Stimulated activated CD4-positive, alpha-beta T cell treated with anti-CD3 and anti-CD28 coated beads, Interleukin-15, amount 100 ng/mL, for 48 hours (primary cell): ENCODE measurements at regions not wholly inside any gene's neighbourhood (a gene's known extent, or its start where the extent isn't known, plus 50 kb on each side); places are given as distances from the start of the nearest gene placed in this dataset.

Source experiments
- DNase-seq, 2 donors: peaks; one replicate each; pipeline ENCODE4 v3.0.0-alpha.2; 2020; ENCODE audit warnings: low read depth in 2 of 2

DNA sequence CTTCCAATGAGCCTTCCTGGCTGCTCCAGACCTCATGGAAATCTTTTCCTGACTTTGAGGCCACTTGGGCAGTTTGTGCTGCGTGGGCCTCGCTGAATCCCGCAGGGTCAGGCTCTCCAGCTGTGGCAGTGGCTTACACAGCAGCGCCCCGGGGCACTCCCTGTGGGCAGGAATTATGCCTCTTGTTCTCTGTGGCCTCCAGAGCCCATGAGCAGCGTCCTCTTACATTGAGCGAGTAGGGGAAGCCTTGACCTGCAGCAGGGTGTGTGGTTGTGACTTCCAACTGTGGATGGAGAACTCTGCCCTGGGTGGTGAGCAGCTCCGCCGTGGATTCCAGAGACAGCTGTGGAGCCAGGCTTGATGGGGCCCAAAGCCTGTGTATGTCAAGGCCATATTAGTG lies 180.8 kb downstream of the GLI2 start:
- DNase-seq = no peak

DNA sequence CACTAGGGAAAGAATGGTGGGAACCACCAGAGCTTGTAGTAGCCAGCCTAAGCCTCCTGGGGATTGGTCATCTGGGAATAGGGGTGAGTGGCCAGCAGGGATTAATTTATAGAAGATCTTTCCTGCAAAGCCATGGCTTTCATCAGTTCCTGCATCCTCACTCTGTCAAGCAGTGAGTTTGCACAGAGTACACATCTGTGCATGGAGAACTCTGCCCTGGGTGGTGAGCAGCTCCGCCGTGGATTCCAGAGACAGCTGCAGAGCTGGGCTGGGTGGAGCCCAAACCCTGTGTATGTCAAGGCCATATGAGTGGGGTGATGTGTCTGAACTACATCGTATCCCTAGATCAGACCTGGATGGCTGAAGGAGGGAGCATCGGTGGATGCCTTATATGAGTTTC lies 182.2 kb downstream of the GLI2 start:
- no peak for DNase-seq

DNA sequence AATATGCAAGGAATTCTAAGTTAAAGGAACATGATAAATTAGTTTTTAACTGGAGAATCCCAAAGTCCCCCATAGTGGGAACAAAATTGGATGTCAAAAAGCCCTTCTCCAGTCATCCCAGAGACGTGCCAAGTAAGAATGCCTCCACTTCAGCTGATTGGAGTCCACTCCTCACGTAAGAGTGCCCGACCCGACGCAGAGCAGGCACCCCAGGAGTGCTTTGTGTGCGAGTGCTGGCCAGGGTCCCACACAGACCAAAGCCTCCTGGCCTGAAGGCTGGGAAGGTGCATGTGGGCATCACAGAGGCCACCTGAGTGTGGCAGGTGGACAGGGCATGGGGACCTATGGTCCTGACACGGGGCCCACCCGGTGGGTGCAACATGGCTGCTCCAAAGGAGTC lies 183.5 kb downstream of the GLI2 start:
- no peak for DNase-seq

DNA sequence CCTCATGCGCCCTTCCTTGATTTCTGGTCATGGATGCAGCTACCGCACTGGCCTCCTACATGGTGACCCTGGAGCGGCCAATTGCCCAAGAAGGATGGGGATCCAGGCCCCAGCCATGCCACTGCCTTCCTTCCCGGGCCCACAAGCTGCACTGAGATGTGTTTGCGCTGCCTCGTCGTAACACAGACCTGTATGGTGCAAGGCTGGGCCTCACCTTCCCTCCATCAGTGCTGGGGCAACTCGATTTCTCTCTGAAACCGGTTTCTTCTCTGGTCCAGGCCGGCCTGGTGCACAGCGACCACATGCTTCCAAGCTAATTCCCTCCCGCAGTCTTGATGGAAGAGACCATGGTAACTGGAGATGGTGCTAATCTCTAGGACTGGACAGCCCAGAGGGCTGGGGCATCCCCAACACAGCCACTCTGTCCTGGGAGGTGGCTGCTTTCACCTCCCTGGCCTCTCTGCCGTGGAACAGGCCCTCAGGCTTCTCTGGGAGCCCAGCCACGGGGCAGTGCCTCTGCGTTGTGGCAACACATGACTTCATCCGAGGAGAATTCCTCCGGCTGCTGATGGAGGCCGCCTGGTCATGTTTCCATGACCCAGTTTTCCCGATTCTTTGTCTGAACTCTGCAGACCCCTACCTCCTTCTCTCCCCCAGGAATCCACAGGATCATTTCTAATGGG lies 184.2 kb downstream of the GLI2 start:
- no peak for DNase-seq

DNA sequence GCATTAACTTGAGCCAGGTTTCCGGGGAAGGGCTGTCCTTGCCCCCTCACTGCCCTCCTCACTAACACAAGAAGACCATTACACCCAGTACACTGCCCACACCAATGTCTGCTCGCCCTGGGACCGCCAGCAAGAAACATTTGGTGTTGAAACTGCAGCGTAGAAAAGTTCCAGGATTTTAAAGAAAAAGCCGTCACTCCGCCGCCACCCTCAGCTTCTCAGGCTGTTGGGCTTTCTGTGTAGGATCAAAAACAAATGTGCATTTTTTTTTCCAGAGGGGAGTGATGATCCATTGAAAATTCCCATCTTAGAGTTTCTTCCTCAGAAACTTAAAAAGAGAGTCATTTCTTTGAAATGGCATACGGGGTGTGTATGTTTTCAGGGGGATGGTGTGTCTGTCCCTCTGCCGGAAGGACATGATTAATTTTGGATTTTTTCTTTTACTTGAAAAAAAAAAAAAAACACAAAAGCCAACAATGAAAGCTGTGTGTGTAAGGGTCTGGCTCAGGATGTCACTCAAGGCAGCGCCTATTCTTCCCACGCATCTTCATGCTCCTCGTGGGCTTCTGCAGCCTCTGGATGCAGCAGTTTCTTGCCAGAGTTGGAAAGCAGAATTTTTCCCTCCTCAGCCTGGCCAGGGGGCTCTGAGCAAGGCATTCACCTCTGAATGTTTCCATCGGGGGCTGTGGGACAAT lies 184.9 kb downstream of the GLI2 start:
- no peak for DNase-seq

DNA sequence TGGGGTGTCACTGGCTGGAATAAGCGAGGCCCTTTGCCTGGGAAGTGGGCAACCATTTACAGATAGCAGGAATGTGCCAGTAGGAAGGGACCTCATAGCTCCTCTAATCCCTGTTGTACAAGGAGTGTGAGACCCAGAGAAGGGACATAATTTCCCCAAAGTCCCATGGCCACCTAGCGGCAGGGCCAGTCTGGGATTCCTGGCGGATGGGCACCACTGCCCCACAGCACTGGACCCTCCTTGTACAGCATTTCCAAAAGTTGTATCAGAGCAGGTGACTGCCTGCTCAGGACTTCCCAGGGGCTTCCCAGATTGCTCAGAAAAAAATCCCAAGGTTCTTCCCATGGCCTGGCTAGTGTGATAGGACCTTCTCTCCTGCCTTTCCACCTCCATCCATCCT lies 185.8 kb downstream of the GLI2 start:
- DNase-seq = no peak

DNA sequence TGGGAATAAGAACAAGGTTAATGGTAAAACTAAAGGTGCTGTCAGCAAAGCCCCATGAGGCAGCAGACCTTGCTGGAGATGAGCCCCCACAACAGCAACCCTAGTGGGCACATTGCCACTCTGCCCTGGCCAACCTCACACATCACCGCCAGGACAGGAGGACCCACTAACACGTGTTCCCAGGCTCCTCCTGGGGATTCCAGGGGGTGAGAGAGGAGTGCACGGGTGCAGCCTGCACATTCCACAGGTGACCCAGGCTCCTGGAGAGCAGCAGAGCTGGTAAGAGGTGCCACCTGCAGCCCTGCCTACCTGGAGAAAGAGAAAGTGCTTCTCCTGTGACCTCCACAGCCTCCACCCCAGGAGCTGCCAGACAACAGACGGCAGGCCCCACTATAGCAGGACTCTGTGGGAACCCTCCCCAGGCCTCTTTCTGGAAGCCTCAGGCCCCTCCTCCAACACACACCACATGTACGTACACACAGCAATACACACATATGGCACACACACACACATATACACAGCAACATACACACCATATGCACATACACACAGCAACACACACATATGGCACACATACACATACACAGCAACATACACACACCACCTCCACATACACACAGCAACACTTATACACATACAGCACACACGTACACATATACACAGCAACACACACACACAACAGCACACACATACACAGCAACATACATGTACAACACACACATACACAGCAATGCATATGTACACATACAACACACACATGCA lies 187.1 kb downstream of the GLI2 start:
- no peak for DNase-seq

DNA sequence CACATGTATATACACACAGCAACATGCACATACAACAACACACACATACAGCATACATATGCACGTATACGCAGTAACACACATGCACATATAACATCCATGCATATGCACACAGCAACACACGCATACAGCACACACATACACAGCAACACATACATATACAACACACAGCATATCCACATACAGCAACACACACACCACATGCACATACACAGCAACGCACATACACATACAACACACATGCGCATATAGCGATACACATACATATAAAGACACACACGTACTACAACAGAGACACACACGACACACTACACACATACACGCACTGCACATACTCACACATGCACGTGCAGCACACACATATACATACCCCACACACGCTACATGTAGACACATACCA lies 187.8 kb downstream of the GLI2 start:
- DNase-seq = no peak

DNA sequence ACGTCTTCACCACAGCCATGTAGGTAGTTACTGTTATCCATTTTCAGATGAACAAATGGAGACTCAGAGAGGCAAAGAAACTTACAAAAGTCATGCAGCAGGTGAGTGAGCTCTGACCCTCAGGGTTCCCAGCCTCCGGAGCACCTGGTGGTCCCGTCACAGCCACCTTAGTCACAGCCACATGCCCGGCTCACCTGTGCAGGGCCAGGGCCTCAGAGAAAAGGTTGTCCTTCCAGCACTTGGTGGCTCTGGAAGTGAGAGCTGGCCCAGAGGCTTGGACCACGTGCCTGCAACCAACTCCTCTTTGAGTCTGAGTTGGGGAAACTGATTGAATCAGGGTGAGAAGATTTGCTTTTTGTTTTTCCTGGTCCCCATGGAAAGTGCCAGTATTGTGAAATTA lies 189.3 kb downstream of the GLI2 start:
- DNase-seq = no peak

DNA sequence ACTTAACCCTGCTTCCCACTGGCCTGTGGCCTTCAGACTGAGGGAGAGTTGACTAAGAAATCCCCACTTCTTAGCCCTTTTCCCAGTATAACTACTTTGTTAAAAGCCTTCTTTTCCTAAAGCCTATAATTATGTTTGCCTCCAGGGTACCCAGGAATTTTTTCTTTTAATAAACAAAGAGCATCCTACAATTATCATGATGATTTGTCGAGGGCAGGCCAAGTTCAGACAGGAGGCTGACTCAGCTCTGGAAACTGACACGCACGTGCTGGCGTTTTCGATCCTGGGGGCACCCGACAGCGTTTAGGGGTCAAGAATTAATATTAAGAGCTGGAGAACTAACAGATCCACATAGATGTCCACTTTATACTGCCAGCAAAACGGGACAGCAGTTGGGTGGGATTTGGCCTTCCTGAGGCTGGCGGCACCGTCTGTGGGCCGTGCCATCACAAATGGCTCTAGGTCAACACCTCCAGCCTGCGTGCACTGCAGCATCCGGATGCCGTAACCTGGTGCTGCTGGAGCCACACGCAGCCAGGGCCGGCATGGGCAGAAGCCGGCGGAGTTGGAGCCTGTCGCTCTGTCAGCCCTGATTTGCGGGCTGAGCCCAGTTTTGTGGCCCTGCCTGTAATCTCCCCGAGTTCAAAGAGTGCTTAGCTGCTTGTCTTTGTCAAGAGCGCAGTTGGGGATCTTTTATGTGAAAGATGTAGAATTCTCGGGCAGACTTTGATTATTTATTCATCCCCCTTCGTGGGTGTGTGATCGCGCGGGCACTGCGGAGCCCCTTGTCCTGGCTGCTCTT lies 191.0 kb downstream of the GLI2 start:
- no peak for DNase-seq

DNA sequence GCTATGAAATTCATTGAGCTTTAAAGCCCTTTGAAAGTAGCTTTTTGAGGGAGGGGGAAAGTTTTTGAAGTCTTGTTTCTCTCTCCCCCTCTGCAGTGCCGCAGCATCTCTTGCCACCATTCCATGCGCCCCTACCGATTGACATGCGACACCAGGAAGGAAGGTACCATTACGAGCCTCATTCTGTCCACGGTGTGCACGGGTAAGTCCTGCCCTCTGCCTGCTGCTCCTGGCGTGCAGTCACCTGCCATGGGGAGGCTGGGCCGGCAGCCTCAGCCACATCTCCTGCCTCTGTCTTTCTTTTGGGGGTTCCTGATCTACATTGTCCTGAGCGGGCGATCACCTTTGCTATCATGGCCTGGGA lies 191.6 kb downstream of the GLI2 start:
- no peak for DNase-seq

DNA sequence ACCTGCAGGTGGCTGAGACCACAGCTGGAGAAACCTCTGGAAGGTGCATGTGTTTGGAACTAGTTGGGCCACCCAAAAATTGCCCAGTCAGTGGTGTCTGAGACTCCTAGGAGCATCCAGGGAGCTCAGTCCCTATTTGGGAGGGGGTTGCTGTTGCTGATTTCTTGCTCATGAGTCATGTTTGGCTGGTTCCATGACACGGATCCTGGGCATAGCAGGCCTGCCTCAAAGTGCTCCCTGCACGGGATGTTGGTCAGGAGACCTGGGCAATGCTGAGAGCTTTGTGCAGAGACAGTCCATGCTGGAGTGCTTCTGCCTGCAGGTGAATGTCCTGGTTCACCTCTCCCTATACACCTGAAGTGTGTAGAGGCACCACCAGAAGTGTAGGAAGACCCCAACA lies 194.2 kb downstream of the GLI2 start:
- DNase-seq = no peak

DNA sequence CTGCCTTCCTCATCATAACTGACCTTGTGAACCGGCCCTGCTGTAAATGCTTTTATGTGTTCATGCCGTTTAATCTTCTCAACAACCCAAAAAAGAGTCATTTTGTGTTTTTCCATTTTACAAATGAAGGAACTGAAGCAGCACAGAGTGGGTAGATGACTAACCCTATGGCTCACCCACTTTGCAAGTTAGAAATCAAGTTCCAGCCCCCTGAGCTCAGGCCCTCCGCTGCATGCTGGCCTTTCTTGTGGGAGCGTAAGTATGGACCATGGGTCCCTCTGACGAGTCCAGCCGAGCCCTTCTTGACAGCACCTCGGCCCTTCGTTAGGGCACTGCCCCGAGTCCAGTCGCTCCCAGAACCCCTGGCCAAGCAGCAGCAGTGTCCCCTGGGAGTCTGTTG lies 194.6 kb downstream of the GLI2 start:
- DNase-seq = no peak

DNA sequence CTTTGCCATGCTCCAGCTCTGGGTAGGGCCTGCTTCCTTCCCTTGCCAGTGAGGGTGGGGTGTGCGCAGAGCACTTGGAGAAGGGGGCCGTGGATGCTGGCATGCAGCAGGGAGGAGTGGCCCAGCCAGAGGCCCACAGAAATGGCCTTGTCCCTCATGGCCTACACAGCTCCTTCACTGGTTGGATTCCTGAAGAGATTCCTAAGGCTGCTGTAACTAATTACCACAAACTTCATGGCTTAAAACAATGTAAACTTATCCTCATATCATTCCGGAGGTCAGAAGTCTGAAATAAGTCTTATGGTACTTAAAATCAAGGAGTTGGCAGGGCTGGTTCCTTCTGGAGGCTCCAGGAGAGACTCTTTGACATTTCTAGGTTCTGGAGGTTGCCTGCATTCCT lies 195.2 kb downstream of the GLI2 start:
- no peak for DNase-seq

DNA sequence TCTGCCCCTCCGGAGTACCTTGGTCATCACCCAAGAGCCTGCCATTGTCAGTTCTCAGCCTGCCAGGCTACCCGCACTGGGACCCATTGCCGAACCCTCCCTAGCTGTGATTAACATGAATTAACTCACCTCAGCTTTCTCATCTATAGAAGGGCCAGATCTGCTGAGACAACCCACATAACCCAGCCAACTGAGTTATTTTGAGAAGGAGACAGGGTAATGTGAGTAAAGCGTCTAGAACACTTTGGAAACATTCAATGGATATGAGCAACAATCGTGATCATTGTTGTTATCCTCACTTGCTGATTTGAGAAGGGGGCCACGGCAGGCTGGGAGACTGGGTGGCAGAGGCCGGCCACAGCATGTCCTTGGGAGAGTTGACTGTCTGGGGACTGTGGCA lies 196.8 kb downstream of the GLI2 start:
- no peak for DNase-seq

DNA sequence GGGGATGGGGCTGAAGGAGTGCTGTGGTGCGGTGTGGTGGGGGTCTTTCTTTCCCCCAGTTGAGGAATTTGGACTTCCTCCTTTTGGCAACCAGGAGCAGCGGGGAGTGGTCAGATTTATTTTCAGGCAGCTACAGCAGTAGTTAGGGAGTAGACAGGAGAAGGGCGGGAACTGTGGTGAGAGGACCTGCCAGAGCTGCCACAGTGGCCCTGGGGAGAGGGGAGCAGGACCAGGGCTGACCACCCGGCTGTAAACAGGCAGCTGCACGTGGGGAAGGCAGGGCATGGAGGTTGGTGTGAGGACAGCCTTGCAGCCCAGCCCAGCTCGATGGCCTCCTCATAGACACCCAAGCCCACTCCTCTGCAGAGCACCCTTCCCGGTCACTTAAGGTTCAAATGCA lies 197.2 kb downstream of the GLI2 start:
- no peak for DNase-seq

DNA sequence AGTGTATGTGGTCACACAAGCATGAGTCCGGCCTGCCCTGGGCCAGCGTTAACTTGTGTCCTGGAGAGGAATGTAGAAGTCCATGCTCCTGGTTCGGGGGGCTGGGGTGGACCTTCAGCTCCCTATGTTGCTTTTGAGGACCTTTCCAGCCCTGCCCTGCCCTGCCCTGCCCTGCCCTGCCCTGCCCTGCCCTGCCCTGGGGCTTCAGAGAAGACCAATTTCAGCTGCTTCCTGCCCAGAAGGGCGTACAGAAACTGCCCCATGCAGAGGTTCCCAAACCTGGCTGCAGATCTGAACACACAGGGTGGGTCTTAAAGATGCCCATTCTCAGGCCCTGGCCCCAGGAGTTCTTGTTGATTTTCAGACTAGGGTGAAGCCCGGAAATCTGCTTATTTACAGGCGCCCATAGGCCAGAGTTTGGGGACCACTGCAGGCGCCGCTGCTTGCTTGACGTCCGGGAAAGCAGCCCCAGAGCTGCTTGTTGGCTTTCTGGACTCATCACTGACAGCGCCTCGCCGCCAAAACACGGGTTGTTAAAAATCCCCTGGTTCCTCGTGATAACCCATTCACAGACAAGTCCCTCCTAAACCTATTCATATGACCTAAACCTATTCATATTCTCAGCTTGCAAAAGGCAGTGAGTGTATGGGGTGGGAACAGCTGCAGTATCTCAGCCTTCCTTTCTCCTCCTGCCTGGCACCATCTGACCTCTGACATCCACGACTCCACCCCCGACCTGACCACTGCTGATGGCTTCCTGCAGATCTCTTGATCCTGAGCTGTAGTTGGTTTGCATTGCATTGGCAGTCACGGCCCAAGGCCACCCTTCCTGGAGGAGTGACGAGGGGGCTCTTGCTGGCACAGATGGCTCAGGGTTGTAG lies 198.3 kb downstream of the GLI2 start:
- no peak for DNase-seq

DNA sequence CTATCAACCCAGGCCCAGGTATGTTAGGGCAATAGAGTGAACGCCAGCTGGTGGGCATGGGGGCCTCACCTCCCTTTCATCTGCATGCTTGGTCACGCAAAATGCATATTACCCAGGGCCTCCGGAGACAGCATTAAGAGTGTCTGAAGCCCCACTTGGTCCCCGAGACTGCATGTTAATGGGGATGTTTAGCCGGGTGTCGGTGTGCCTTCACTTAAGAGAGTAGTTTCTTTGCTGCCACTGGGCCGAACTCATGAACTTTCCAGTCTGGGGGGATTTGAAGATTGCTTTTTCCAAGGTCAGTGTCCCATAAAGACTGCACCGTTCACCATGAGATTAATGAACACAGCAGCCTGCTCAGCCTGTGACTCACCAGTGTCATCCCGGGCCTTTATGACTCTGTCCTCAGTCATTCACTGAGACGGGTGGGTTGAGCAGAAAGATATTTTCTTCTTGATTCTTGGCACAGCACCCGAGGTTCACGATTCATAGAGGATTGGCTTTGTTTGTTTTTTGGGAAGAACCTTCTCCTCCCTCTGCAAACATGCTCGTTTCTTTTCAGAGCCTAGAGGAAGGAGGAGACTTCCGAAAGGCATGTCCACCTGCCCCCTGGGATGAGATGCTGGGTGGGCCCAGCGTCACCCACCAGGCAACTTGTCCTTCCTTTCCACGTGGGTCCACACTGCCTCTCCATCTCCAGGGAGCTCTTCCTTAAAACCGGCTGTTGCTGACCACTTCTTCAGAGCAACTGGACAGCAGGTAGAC lies 199.1 kb downstream of the GLI2 start:
- no peak for DNase-seq

DNA sequence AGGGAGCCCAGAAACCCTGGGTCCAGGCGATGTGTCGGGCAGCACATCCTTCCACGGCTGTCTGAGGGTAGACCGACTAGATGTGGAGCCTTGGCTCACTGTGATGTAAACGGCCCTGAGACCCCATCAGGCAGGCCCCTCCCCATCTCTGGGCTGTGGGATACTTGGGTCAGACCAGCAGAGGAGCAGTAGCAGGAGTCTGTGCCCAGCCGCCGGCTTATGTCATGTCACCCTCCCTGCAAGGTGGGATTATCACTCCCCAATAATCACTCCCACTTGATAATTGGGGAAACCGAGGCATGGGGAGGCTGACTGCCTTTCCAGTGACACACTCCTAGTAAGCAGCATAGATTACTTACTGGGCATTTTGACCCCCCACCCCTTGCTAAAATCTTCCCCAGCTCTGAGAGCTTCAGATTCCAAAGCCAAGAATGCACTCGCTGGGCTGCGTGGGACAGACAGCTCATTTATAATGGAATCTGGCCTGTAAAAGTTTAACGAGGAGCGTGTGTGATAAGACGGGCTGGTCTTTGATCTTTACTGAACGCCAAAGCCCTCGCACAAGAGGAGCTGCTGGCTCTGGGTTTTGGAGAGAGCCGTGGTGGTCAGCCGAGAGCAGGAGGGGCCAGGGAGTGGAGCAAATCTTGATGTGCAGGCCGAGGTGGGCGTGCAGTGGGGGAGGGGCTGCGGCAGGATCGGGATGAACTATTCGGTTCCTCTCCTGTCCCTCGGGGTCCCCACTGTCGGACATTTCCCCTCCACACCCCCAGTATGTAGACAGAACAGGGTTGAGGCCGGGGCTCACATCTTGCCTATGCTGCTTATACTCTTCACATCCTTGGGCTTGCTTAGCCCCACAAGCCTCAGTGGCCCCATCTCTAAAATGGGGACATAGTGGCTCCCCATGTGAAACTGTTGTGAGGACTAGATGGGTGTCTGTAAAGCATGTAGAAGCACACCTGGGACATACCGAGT lies 200.0 kb downstream of the GLI2 start:
- DNase-seq = no peak
